ENCODE measurements at regions not wholly inside any gene's neighbourhood (a gene's known extent, or its start where the extent isn't known, plus 50 kb on each side); places are given as distances from the start of the nearest gene placed in this dataset.

GRCh38 chr14:39851202-39851601, 419.0 kb upstream of the FBXO33 start:
- TF ChIP-seq CTCF (IDR thresholded peaks at IDR 0.05; ENCODE audit: partially characterized antibody, unreplicated experiment) = no peak
- Mint-ChIP-seq H3K4me1 (ENCODE audit: low read depth, unreplicated experiment) (peaks cover 9% of the 10 kb centered on the region), H3K27ac (ENCODE audit: unreplicated experiment) (no peak overlapping the region), H3K9me3 (ENCODE audit: unreplicated experiment) (no peaks in the 10 kb centered on the region), H3K36me3 (ENCODE audit: unreplicated experiment) (no peaks in the 10 kb centered on the region), H3K27me3 (ENCODE audit: unreplicated experiment) (no peaks in the 10 kb centered on the region), H3K4me3 (ENCODE audit: unreplicated experiment) (no peak overlapping the region)
- no peak for DNase-seq

GRCh38 chr14:39847852-39848251, 415.6 kb upstream of the FBXO33 start:
- Mint-ChIP-seq H3K27ac (ENCODE audit: unreplicated experiment) (no peak overlapping the region), H3K4me3 (ENCODE audit: unreplicated experiment) (no peak overlapping the region), H3K36me3 (ENCODE audit: unreplicated experiment) (no peaks in the 10 kb centered on the region), H3K4me1 (ENCODE audit: low read depth, unreplicated experiment) (no peaks in the 10 kb centered on the region), H3K9me3 (ENCODE audit: unreplicated experiment) (no peaks in the 10 kb centered on the region), H3K27me3 (ENCODE audit: unreplicated experiment) (no peaks in the 10 kb centered on the region)
- TF ChIP-seq CTCF (IDR thresholded peaks at IDR 0.05; ENCODE audit: partially characterized antibody, unreplicated experiment) = no peak
- no peak for DNase-seq

GRCh38 chr14:39847194-39847593, 415.0 kb upstream of the FBXO33 start:
- Mint-ChIP-seq H3K36me3 (ENCODE audit: unreplicated experiment) (no peaks in the 10 kb centered on the region), H3K4me3 (ENCODE audit: unreplicated experiment) (no peak overlapping the region), H3K27ac (ENCODE audit: unreplicated experiment) (no peak overlapping the region), H3K9me3 (ENCODE audit: unreplicated experiment) (no peaks in the 10 kb centered on the region), H3K27me3 (ENCODE audit: unreplicated experiment) (no peaks in the 10 kb centered on the region), H3K4me1 (ENCODE audit: low read depth, unreplicated experiment) (no peaks in the 10 kb centered on the region)
- no peak for TF ChIP-seq CTCF (IDR thresholded peaks at IDR 0.05; ENCODE audit: partially characterized antibody, unreplicated experiment)
- DNase-seq = no peak

GRCh38 chr14:39843881-39844280, 411.6 kb upstream of the FBXO33 start:
- no peak for TF ChIP-seq CTCF (IDR thresholded peaks at IDR 0.05; ENCODE audit: partially characterized antibody, unreplicated experiment)
- DNase-seq = no peak
- Mint-ChIP-seq H3K36me3 (ENCODE audit: unreplicated experiment) (no peaks in the 10 kb centered on the region), H3K4me3 (ENCODE audit: unreplicated experiment) (no peak overlapping the region), H3K4me1 (ENCODE audit: low read depth, unreplicated experiment) (no peaks in the 10 kb centered on the region), H3K9me3 (ENCODE audit: unreplicated experiment) (no peaks in the 10 kb centered on the region), H3K27ac (ENCODE audit: unreplicated experiment) (no peak overlapping the region), H3K27me3 (ENCODE audit: unreplicated experiment) (no peaks in the 10 kb centered on the region)

GRCh38 chr14:39841088-39841487, 408.9 kb upstream of the FBXO33 start:
- Mint-ChIP-seq H3K36me3 (ENCODE audit: unreplicated experiment) (no peaks in the 10 kb centered on the region), H3K4me3 (ENCODE audit: unreplicated experiment) (no peak overlapping the region), H3K27me3 (ENCODE audit: unreplicated experiment) (no peaks in the 10 kb centered on the region), H3K27ac (ENCODE audit: unreplicated experiment) (no peak overlapping the region), H3K9me3 (ENCODE audit: unreplicated experiment) (no peaks in the 10 kb centered on the region), H3K4me1 (ENCODE audit: low read depth, unreplicated experiment) (no peaks in the 10 kb centered on the region)
- TF ChIP-seq CTCF (IDR thresholded peaks at IDR 0.05; ENCODE audit: partially characterized antibody, unreplicated experiment) = no peak
- DNase-seq = no peak

Data from glutamatergic neuron (in vitro differentiated cells).